GM19328 (cell line): ENCODE measurements at regions not wholly inside any gene's neighbourhood (a gene's known extent, or its start where the extent isn't known, plus 50 kb on each side); places are given as distances from the start of the nearest gene placed in this dataset.

ENCODE experiments used
- ATAC-seq: cut with Tn5 transposase; IDR thresholded peaks from one replicate; pipeline ENCODE4 v1.9.1; 2021; ENCODE audit warnings: mild to moderate bottlenecking, moderate library complexity; ENCODE audit not compliant: unreplicated experiment

DNA sequence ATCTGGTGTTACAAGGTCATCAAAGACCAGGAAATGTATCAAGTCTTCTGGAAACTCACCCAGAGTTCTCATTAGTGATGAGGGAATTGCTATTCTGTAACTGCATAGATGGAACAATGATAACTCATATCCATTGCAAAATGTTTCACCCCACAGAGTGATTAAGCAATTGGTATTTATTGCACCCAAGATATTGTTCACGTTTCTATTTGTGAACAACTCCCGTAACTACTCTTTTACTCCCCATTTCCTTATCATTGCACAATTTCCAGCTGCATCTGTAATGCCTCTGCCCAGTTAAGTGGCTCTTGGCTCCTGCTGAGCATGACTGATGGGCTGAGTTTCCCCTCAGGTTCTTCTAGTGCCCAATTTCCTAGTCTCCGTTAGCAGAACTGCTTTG lies 108.7 kb upstream of the PRICKLE1 start:
- ATAC-seq, result no peak

DNA sequence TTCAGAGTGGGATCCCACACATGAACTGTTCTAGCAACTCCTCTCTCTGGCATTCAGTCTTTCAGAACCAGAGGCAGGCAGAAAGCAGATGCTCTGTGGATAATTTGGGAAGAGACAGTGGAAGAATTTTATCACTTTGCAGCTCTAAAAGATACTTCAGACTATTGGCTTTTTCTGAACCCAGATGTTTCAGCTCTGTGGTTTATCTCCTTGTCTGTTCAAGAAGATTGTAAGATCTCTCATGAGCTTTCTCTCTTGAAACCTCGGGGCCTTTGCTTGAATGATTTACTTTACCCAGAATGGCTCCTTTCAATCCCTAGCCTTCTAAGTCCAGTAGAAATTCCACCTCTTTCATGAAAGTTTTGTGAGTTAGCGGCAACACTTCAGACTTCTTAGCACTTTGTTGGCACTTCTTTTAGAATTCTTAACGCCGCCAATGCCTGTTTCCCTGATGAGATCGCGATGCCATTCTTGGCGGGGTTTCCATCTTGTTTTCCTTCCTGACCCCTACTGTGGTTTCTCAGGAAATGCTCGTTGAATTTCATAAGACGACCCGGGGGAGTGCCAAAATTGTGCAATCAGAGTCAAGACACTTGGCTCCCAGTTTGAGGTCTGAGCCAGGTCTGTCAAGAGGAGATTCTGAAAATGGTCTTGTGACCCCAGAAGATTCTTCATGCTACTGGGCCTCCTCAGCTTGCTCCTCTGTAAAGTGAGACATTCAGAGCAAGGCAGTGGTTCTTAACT lies 107.0 kb upstream of the PRICKLE1 start:
- ATAC-seq, result no peak

DNA sequence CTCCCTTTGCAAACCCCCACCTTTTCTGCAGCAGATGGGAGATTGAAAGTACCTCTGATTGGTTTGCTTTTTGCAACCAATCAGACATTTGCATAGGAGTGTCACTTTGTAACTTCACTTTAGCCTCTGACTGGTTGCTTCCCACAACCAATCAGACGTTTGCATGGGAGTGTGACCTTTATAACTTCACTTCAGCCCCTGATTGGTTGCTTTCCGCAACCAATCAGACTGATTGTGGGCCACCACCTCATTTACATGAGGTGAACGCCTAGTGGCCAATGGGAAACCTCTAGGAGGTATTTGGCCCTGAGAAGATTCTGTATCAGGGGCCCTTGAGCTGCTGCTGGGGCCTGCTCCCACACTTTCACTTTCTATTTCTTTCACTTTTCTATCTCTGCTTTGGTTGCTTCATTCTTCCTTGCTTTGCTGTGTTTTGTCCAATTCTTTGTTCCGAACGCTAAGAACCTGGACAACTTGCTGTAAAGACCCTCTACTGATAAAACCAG lies 106.0 kb upstream of the PRICKLE1 start:
- no peak for ATAC-seq

DNA sequence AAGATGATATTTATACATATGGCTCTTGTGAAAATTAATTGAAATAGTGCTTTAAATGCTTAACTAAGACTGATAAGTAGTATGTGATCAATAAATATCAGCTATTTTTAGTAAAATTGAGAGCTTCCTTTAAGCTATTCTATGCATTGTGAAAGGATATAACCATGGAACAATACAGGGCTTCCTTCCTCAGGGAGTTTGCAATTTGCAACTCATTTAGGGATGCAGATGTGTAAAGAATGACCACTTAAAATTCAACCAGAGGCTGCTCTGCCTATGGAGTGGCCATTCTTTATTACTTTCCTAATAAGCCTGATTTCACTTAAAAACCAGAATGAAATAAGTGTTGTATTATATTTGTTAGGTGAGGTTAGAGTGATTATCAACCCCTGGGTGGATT lies 103.2 kb upstream of the PRICKLE1 start:
- no peak for ATAC-seq

DNA sequence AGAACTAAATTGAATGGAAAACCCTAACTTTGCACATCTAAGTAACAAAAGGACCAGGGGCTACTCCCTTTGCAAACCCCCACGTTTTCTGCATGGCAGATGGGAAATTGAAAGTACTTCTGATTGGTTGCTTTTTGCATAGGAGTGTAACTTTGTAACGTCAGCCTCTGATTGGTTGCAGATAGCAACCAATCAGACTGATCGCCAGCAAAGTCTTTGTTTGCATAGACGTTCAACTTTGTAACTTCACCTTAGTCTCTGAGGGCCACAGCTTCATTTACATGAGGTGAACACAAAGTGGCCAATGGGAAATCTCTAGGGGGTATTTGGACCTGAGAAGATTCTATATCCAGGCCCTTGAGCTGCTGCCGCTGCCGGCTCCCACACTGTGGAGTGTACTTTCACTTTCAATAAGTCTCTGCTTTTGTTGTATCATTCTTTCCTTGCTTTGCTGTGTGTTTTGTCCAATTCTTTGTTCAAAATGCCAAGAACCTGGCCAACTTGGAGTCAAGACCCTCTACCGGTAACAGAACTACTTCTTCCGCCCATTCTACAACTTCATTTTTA lies 102.5 kb upstream of the PRICKLE1 start:
- no peak for ATAC-seq

DNA sequence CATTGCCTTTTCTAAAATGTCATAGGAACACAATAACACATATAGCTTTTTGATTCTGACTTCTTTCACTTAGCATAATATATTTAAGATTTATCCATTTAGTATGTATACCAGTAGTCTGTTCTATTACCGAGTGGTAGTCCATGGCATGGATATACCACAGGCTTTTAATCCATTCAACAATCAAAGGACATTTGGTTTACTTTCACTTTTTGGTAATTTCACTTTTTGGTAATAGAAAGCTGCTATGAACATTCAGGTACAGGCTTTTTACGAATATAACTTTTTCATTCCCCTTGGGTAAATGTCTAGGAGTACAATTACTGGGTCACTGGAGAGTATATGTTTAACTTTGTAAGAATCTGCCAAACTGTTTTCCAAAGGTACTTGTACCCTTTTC lies 100.7 kb upstream of the PRICKLE1 start:
- no peak for ATAC-seq

DNA sequence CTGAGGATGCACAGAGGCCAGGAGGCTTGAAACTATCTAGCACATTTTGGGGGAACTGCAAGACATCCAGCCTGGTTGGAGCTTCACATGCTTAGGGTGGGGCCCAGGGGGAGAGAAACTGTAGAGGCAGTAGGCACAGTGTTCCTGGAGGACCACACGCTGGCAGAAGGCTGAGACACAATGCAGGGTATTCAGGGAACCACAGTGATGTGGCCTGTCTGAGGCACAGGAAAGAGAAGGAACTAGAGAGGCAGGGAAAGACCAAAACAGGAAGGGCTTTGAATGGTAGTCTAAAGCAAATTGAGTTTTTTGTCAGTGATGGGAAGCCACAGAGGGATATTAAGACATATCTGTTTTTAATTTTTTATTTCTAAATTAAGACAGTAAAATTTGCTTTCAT lies 100.2 kb upstream of the PRICKLE1 start:
- ATAC-seq, result no peak

DNA sequence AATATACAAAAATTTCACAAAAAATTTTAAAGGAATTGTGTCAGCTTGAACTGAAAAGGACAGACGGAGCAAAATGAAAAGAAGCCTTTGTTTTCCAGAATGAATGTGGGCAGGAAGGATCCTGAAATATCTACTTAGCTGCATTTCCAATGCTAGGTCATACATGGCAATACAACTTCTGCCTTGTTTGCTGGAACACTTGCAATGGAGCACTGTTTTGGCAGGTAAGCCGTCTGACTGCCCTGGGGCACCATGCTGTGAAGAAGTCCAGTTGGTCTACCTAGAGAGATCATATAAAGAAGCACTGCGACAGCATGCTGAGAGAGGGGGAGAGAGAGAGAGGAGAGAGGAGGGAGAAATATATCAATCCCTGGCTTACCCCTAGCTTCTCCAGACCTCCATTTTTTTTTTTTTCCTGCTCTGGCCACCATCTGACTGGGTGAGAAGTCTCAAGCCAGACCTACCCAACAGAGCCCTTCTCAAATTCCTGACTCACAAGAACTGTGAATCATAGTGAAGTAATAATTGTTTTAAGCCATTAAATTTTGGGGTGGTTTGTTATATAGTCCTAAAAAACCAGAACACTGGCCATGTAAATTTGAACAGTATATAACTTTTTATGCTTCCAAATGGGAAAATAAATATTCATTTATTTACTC lies 97.1 kb upstream of the PRICKLE1 start:
- no peak for ATAC-seq

DNA sequence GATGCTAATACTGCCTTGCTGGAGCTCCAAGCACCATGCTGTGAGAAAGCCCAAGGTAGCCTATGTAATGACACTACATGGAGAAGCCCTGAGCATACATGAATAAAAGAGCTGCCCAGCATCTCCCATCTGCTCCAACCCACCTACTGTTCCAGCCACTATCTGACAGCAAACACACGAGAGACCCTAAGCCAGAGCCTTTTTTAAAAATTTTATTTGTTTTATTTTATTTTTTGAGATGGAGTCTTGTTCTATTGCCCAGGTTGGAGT lies 95.2 kb upstream of the PRICKLE1 start:
- ATAC-seq, result no peak

DNA sequence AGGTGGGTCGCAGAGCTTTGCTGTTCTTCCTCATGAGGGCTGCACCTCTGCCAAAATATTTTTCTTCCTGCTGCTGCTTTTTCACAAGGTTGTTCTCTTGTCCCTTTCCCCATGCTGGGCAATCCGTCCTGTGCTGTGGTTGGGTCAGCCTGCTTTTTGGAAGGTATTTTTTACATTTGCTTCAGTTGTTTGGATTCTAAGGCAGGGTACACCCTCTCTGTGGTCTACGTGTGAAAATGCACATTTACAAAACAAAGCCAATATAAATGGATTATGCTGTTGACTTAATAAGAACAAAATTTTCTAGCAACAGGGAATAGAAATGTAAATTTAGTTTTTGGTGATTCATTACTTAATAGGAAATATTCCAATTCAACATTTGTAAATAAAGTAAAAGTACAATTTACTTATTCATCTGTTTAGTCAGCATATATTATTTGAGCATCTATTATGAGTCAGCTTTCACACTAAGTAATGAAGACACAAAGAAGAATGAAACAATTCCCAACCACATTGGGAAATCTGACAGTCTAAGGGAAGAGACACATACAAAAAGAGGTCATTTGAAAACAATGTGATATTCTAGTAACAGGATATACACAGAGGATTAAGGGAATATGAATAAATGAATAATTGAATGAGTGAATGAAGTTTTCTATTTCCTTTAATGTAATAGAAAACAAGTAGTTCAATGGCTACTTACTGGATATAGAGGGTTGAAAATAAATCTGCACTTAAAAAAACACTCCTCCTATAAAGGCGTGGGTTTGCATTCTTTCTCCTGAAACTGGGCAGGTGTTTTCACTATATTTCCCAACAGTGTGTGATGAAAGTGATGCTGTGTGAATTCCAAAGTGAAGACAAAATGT lies 94.6 kb upstream of the PRICKLE1 start:
- ATAC-seq, result no peak

DNA sequence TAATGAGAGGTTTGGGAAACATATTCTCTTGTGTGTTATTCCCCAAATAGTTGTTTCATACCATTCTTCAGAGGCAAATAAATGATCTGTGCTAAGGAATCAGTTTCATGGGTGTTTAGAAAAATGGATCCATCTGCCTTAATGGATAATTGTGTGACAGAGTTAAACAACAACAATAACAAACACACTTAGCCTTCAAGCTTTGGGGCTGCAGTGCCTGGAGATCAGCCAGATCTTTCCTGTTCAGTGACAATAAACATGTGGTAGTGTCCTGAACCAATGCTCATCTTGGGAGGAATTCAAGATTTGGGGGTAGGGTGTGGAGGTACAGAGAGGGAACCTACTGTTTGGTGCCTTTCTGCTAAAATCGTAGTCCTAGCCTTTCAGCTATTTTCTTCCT lies 93.7 kb upstream of the PRICKLE1 start:
- no peak for ATAC-seq

DNA sequence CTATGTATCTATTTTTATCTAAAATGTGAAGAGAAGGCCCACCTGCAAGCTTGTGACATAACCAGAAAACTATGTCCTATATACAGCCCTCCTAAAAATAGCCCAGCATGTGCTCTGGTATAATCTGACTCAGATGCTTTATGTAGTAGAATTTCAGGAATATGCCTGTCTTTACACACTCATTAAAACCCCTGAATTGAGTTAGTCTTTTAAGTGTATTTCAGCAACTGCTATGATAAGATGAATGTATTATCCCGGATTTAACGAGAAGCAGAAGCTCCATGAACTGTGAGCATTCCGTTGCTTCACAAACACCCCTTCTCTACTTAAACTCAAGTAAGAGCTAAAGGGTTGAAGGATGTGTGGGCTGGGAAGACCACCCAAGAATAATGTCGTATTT lies 89.9 kb upstream of the PRICKLE1 start:
- no peak for ATAC-seq

DNA sequence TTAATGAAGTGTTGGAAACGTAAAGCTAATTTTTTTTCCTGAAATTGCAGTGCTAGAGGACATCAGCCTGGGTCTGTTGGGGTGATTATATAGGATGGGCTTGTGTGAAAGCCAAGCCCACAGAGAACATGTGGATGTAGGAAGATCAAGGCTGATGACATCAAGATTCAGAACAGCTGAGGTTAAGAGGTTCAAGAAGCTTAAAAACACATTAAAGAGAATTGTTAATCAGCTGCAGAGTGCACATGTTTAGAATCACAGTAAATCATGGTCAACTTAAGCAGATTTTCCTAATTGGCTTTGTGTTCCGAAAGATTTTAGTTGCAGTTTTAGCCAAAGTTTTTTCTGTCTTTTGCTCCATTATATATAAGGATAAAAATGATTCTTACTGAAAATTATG lies 87.9 kb upstream of the PRICKLE1 start:
- ATAC-seq, result no peak

DNA sequence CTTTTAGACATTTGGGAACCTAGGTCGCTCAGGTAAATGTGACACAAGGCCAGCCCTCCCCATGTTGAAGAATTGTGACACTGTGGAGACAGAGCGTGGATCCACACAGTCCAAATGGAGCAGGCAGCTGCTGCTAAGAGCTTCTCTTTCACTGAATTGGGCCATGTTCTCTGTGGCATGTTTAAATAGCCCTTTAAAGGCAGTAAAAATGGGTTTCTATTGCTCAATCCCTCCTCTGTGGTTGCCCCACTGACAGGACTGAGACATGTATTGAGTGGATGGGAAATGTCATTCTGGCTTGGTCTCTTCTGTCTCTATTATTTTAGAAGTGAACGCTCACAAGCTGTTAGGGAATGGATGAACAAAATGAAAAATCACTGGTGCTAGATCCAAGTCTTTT lies 84.0 kb upstream of the PRICKLE1 start:
- ATAC-seq, result no peak

DNA sequence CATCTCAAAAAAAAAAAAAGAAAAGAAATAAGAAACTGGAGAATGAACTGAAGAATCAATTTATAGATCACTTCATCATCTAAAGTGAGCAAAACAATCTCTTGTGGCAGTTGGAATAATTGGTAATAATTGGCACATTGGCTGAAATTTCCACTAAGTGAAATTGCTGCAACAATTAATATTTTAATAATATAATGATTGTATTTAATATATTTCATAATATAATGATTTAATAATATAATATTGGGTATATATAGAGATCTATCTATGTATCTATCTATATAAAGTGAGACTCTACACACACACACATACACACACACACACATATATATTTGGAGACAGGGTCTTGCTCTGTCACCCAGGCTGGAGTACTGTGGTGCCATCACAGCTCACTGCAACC lies 81.2 kb upstream of the PRICKLE1 start:
- no peak for ATAC-seq

DNA sequence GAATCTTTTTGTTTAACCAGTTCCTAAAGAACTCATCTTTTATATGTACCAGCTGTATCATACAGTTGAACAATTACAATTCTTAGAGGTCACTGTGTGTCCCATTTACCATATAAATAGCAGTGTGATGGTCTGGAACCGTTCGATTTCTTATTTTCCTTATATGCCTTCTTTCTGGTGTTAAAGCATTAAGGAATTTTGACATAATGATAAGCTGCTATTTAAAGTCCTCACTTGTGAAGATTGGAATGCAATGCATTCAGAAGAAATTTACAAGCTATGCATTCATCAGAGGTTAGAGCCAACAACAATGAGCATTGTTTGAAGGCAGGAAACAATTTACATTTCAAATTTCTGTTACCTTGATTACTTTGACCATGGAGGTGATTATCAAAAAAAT lies 80.0 kb upstream of the PRICKLE1 start:
- no peak for ATAC-seq

DNA sequence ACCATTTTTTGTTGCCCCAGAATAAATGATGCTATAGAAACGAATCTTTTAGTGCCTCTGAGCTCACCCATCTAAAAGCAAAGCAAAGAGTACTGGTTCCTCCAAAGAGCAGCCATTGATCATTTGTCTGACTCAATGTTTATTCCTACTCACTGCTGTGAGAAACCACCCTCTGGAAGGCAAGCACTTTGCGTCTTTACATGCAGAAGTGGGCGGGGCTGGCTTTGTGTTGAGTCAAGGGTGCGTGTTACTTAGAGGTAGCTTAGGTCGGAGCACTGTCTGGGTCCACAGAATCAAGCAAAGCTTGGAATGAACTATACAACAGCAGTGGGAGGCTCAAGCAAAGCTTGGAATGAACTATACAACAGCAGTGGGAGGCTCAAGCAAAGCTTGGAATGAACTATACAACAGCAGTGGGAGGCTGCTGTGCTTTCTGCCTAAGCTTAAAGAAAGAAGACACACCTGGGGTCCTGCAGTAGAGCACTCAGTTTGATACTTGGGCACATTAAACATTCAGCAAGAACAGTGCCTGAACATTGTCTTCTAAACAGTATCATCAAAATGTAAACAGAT lies 77.2 kb upstream of the PRICKLE1 start:
- no peak for ATAC-seq

DNA sequence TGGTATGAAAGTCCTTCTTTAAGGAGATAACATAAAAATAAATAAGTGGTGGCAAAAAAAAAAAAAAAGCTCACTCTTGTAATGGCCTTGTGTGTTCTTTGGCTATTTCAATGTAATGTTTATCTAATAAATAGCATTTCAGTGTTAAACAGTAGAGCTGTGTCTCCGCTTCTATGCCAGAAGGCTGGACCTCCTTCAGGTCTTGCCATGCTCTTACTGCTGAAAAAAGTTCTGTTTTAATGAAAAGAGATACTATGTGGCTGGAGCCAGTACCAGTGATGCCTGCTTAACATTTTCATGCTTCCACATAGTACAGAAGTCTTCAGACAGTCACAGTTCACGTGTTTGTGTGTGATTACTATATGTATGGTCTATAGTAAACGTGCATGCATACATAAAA lies 74.1 kb upstream of the PRICKLE1 start:
- ATAC-seq, result no peak

DNA sequence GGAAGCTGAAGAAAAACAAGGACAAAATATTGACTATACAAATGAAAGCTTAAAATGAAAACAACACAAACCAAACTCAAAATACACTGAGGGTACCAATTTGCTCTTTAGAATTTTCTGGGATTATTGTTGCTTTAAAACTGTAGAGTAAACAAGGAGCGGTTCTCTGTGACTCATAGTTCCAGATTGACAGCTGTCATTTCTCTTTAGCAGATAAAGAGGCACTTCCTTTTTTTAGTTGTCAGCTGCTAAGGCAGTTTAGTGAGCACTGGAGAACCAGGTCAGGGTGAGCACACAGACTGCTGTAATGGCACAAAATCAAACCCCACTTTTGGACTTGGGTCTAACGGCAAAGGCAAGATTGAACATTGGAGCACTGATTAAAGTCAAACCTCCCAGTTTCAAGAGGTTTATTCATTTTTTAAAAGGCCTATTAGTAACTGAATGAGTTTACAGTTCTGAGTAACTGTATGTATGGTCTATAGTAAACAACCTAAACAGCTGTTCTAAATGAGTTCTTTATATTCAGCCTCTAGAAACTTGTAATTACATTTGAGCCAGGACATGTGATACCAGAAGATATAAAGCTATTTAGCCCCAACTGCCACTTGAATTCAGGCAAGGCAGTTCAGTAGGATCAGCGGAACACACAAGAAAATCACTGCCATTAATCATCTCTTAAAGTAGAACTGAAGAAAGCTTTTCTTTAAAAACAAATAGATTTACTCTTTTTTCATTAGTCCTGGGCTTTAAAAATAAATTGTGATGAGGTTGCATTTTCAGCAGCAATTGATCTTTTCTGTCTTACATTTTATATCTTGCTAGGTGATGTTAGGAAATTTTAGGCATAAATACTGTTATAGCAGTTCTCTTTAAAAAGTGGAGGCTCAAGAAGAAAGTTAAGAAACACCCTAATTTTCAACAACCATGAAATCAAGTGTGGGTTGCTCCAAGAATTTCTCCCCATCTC lies 71.7 kb upstream of the PRICKLE1 start:
- ATAC-seq, result no peak

DNA sequence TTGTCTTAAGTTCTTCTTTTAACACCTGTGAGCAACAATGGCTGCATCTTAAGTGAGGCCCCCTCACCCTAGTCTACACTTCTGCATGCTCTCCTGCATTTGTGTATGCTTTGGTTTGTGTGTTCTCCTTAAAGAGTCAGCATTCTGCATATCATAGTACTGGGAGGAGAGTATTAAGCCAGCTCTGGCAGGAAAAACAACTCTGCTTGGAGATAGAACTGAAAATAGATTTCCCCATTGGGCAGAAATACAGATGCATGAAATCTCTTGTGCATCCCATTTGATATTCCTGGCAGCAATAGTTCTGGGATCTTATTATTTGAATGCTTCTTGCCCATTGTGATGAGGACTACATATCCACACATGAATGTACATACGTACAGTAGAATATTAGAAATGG lies 70.6 kb upstream of the PRICKLE1 start:
- no peak for ATAC-seq
